Gastroesophageal sphincter (tissue), 3 donors: ENCODE measurements at regions not wholly inside any gene's neighbourhood (a gene's known extent, or its start where the extent isn't known, plus 50 kb on each side); places are given as distances from the start of the nearest gene placed in this dataset.

Experiments
- CTCF ChIP-seq, 4 experiments: fragments of 200-600 bp in 2 of 4; fragments of 450-650 bp in 2 of 4; sonication (generic) in 1 of 4; IDR thresholded peaks; one replicate each; pipeline ENCODE4 v1.5.1; 2017 to 2019; ENCODE audit warnings: antibody characterized with exemption in 4 of 4, mild to moderate bottlenecking in 2 of 4, moderate library complexity in 2 of 4
- POLR2A ChIP-seq, 2 donors: fragments of 450-650 bp; IDR thresholded peaks; one replicate each; pipeline ENCODE4 v1.6.1; 2017; ENCODE audit warnings: antibody characterized with exemption in 2 of 2, mild to moderate bottlenecking in 2 of 2, moderate library complexity in 1 of 2
- POLR2AphosphoS5 ChIP-seq: sonication (generic); formaldehyde crosslinking; IDR thresholded peaks from one replicate; pipeline ENCODE4 v1.6.1; 2017; ENCODE audit warnings: antibody characterized with exemption

GRCh38 chr15:31852933-31853799 lies 177.1 kb upstream of the CHRNA7 start:
- TF ChIP-seq POLR2A (IDR thresholded peaks at IDR 0.05) (no peak), POLR2AphosphoS5 (no peak), CTCF (IDR thresholded peaks at IDR 0.05) (no peak)
